Naive B cell (primary cell): ENCODE measurements at regions not wholly inside any gene's neighbourhood (a gene's known extent, or its start where the extent isn't known, plus 50 kb on each side); places are given as distances from the start of the nearest gene placed in this dataset.
A peak's percentile ranks its signal among the peaks of the same experiment; 100 is the strongest.

Experiments used
- ATAC-seq, 2 donors: fragments of 150-1000 bp; cut with Tn5 transposase; 2 replicates each; pipeline ENCODE4 v1.10.0; 2021; ENCODE audit warnings: low read depth in 2 of 2, mild to moderate bottlenecking in 2 of 2, moderate library complexity in 2 of 2
- DNase-seq: peaks from one replicate; pipeline ENCODE4 v3.0.0; 2022
- H3K27ac Mint-ChIP-seq, 6 donors: one replicate each; pipeline ENCODE4 v1.8.0; 2020 to 2022; ENCODE audit warnings: mild to moderate bottlenecking in 6 of 6, mixed read lengths in 6 of 6, moderate library complexity in 5 of 6, inconsistent platforms in 2 of 6
- H3K27me3 Mint-ChIP-seq, 3 donors: one replicate each; pipeline ENCODE4 v1.8.0; 2021 to 2022; ENCODE audit warnings: mixed read lengths in 3 of 3, mild to moderate bottlenecking in 1 of 3
- H3K36me3 Mint-ChIP-seq, 2 donors: one replicate each; pipeline ENCODE4 v1.8.0; 2020 to 2022; ENCODE audit warnings: mixed read lengths in 2 of 2, inconsistent platforms in 1 of 2, mild to moderate bottlenecking in 1 of 2
- H3K4me1 Mint-ChIP-seq, 3 donors: one replicate each; pipeline ENCODE4 v1.8.0; 2020 to 2022; ENCODE audit warnings: mixed read lengths in 3 of 3, inconsistent platforms in 1 of 3, mild to moderate bottlenecking in 1 of 3, moderate library complexity in 1 of 3
- H3K4me3 Mint-ChIP-seq, 8 donors: one replicate each; pipeline ENCODE4 v1.8.0; 2020 to 2022; ENCODE audit warnings: mild to moderate bottlenecking in 8 of 8, mixed read lengths in 8 of 8, moderate library complexity in 8 of 8, inconsistent platforms in 2 of 8
- H3K9me3 Mint-ChIP-seq, 7 donors: one replicate each; pipeline ENCODE4 v1.8.0; 2020 to 2022; ENCODE audit warnings: mixed read lengths in 7 of 7, mild to moderate bottlenecking in 5 of 7, inconsistent platforms in 2 of 7, moderate library complexity in 1 of 7

DNA sequence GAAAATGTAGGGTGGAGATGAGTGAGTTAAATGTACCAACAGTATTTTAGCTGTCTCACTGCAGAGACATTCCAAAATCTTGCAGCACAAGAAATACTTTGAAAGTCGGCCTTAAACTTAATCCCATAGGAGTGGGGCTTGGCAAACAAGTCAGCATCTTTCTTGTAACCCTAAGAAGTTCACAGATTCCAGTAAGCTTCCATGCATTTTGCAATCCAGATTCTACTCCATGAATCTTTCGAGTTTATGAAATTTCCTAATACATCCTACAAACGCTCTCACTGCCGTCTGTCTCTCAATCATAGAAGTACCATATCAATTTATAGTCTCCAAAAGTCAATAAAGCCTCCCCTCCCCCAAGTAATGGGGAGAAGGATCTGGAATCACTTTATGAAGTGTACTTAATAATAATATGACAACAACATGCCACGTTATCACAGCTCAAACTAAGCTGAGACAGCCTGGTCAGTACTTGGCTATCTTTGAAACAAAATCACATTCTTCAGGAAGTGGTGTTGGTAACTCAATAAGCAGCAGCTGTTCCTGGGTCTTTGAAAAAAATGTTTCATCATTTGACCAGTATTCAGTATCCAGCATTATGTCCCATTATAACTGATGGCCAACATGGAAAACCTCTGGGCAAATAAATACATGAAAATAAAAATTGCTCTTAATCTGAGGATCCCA, 317.4 kb upstream of the RUNX1 start:
- Mint-ChIP-seq H3K4me1 (no peaks in the 10 kb centered on the region), H3K4me3 (no peak overlapping the region), H3K27ac (no peak overlapping the region), H3K9me3 (peaks cover 0 to 2% (median 0%) of the 10 kb centered on the region in 7 donors), H3K27me3 (no peaks in the 10 kb centered on the region), H3K36me3 (no peaks in the 10 kb centered on the region)
- DNase-seq (no peak), ATAC-seq (no peak)

DNA sequence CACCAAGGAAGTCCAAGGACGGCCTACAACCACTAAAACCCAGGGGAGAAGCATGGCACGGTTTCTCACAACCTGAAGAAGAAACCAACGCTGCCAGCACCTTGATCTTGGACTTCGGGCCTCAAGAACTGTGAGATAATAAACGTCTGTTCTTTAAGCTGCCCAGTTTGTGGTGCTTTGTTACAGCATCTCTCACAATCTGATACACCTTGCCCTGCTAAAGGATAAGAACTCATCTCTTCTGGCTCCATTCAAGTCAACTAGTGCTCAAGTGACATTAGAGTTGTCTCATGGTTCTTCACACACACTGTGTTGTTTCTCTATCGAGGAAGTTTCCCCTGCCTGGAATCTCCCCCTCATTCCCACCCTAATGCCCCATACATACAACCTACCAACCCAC, 314.4 kb upstream of the RUNX1 start:
- ATAC-seq (no peak), DNase-seq (no peak)
- H3K4me3 Mint-ChIP-seq, result no peak overlapping the region
- H3K36me3 Mint-ChIP-seq, result no peaks in the 10 kb centered on the region
- peak overlapping the region in 1 of 6 donors; percentile 38 for H3K27ac Mint-ChIP-seq
- no peaks in the 10 kb centered on the region for H3K27me3 Mint-ChIP-seq
- H3K9me3 Mint-ChIP-seq, result peaks cover 0 to 2% (median 0%) of the 10 kb centered on the region in 7 donors
- H3K4me1 Mint-ChIP-seq, result no peaks in the 10 kb centered on the region

DNA sequence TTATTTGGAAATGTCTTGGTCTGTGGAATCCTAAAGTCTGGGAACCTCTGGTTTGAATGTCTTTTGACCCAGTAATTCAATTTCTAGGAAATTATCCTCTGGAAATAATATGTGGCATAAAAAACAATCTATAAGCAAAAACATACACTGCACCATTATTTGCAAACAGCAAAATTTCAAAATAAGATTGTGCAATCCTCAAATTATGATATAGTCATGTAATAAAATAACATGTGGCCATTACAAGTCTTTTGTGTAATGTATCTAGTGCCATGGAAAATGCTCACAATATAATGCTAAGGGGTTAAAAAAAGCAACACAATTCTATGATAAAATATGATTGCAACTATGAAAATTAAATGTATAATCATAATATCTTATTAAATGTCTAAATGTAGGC, 312.9 kb upstream of the RUNX1 start:
- no peak overlapping the region for H3K27ac Mint-ChIP-seq
- no peak for DNase-seq

DNA sequence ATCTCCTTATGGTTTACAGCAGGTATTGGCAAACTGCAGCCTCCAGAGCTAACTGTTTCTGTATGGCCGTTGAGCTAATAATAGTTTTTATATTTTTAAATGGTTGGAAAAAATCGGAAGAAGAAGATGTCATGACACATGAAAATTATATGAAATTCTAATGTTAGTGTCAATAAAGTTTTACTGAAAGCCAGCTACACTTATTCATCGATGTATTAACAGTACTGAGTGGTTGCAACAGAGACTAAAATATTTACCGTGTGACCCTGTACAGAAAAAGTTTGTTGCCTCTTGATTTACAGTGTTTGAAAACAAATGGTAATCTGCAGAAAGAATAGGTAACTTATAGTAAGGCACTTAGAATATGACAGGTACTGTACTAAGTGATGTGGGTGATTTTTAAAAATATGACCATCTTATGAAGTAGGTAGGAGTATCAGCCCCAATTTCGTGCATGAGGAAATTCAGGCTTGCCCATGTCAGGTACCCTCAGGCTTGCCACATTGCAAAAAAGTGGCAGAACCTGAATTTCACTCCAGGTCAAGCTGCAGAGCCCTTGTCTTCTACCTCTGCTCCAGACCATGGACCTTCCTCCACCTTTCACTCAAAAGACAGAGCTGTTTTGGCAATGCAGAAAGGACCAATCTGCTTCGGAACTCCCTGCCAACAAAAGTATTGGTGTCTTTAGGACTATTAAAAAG, 311.9 kb upstream of the RUNX1 start:
- H3K36me3 Mint-ChIP-seq, result no peaks in the 10 kb centered on the region

More for the DNA sequence above, 312.9 kb upstream of the RUNX1 start:
- no peaks in the 10 kb centered on the region for H3K36me3 Mint-ChIP-seq
- H3K9me3 Mint-ChIP-seq, result peaks cover 0 to 2% (median 0%) of the 10 kb centered on the region in 7 donors
- H3K4me1 Mint-ChIP-seq, result no peaks in the 10 kb centered on the region
- no peak overlapping the region for H3K4me3 Mint-ChIP-seq
- H3K27me3 Mint-ChIP-seq, result no peaks in the 10 kb centered on the region
- no peak for ATAC-seq

GRCh38 chr21:35359076-35359475, 310.0 kb upstream of the RUNX1 start:
- no peak overlapping the region for H3K4me3 Mint-ChIP-seq
- DNase-seq (no peak), ATAC-seq (no peak)
- H3K36me3 Mint-ChIP-seq, result no peaks in the 10 kb centered on the region
- H3K9me3 Mint-ChIP-seq, result peaks cover 0 to 3% (median 0%) of the 10 kb centered on the region in 7 donors
- H3K27me3 Mint-ChIP-seq, result peaks cover 0 to 7% (median 6%) of the 10 kb centered on the region in 3 donors
- no peaks in the 10 kb centered on the region for H3K4me1 Mint-ChIP-seq
- no peak overlapping the region for H3K27ac Mint-ChIP-seq

More for the DNA sequence above, 311.9 kb upstream of the RUNX1 start:
- no peak overlapping the region for H3K27ac Mint-ChIP-seq
- no peak overlapping the region for H3K4me3 Mint-ChIP-seq
- no peak for ATAC-seq
- no peak for DNase-seq
- no peaks in the 10 kb centered on the region for H3K4me1 Mint-ChIP-seq
- peaks cover 0 to 2% (median 0%) of the 10 kb centered on the region in 7 donors for H3K9me3 Mint-ChIP-seq
- no peaks in the 10 kb centered on the region for H3K27me3 Mint-ChIP-seq

- no peak for ATAC-seq
- no peaks in the 10 kb centered on the region for H3K36me3 Mint-ChIP-seq
- no peak overlapping the region for H3K27ac Mint-ChIP-seq
- H3K9me3 Mint-ChIP-seq, result peaks cover 0 to 3% (median 0%) of the 10 kb centered on the region in 7 donors
- H3K27me3 Mint-ChIP-seq, result peaks cover 0 to 11% (median 8%) of the 10 kb centered on the region in 3 donors
- H3K4me1 Mint-ChIP-seq, result no peaks in the 10 kb centered on the region
- no peak for DNase-seq
- H3K4me3 Mint-ChIP-seq, result no peak overlapping the region
These were observed 308.9 kb upstream of the RUNX1 start for GRCh38 chr21:35358008-35358407.

GRCh38 chr21:35357041-35357780, 308.1 kb upstream of the RUNX1 start:
- no peak for ATAC-seq
- H3K27ac Mint-ChIP-seq, result peak overlapping the region in 1 of 6 donors; percentile 28
- H3K9me3 Mint-ChIP-seq, result peaks cover 0 to 3% (median 0%) of the 10 kb centered on the region in 7 donors

GRCh38 chr21:35354078-35354477, 305.0 kb upstream of the RUNX1 start:
- DNase-seq, result no peak
- H3K4me3 Mint-ChIP-seq, result no peak overlapping the region
- no peak overlapping the region for H3K27ac Mint-ChIP-seq
- H3K4me1 Mint-ChIP-seq, result no peaks in the 10 kb centered on the region
- ATAC-seq, result no peak
- H3K9me3 Mint-ChIP-seq, result peaks cover 0 to 3% (median 0%) of the 10 kb centered on the region in 7 donors
- H3K36me3 Mint-ChIP-seq, result no peaks in the 10 kb centered on the region
- H3K27me3 Mint-ChIP-seq, result peaks cover 4 to 11% (median 8%) of the 10 kb centered on the region in 3 donors

More at GRCh38 chr21:35357041-35357780, 308.1 kb upstream of the RUNX1 start:
- no peak for DNase-seq
- Mint-ChIP-seq H3K27me3 (peaks cover 0 to 11% (median 8%) of the 10 kb centered on the region in 3 donors), H3K36me3 (no peaks in the 10 kb centered on the region), H3K4me1 (no peaks in the 10 kb centered on the region), H3K4me3 (no peak overlapping the region)

GRCh38 chr21:35352793-35353192, 303.7 kb upstream of the RUNX1 start:
- Mint-ChIP-seq H3K27me3 (peaks cover 4 to 23% (median 8%) of the 10 kb centered on the region in 3 donors), H3K9me3 (peaks cover 0 to 3% (median 0%) of the 10 kb centered on the region in 7 donors), H3K27ac (peak overlapping the region in 1 of 6 donors; percentile 11), H3K4me1 (no peaks in the 10 kb centered on the region), H3K36me3 (no peaks in the 10 kb centered on the region), H3K4me3 (no peak overlapping the region)
- DNase-seq (no peak), ATAC-seq (no peak)

DNA sequence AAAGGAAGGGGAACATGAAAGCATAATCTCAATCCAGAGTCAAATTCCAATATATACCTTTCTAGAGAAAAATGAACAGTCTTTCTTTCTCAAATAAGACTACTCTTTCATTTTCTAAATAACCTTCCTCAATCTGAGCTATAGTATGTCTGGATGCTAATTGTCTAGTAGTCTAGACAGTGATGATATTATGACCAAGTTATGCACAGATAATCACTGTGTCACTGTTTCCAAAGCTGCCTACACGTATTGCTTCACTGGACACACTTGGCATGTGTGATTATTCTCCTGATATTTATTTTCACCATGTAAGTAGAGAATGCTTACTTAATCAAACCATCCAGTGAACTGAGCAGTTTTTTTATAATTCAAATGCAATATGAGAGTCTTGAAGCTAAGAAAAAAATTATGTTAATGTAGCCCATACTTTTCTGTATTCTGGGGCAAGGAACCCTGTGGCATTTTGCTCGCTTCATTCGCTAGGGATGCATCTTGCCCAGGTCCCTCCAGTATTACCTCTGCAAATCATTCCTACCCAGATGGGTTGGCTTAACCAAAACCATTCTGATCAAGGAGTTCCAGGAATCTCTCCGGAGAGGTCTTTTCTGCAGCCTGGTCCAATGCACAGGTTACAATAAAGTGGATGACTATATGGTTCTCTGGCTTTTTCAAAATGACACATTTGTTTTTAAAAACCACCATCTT, 303.1 kb upstream of the RUNX1 start:
- no peak overlapping the region for H3K27ac Mint-ChIP-seq
- ATAC-seq, result no peak
- peaks cover 4 to 29% (median 12%) of the 10 kb centered on the region in 3 donors for H3K27me3 Mint-ChIP-seq
- no peak overlapping the region for H3K4me3 Mint-ChIP-seq
- no peaks in the 10 kb centered on the region for H3K36me3 Mint-ChIP-seq
- DNase-seq, result no peak
- H3K9me3 Mint-ChIP-seq, result peaks cover 0 to 3% (median 0%) of the 10 kb centered on the region in 7 donors
- no peaks in the 10 kb centered on the region for H3K4me1 Mint-ChIP-seq

- Mint-ChIP-seq H3K4me1 (no peaks in the 10 kb centered on the region), H3K27ac (no peak overlapping the region), H3K36me3 (no peaks in the 10 kb centered on the region), H3K27me3 (peaks cover 4 to 35% (median 19%) of the 10 kb centered on the region in 3 donors), H3K9me3 (peaks cover 0 to 3% (median 0%) of the 10 kb centered on the region in 7 donors), H3K4me3 (no peak overlapping the region)
- ATAC-seq, result no peak
- DNase-seq, result no peak
These were observed 302.3 kb upstream of the RUNX1 start for GRCh38 chr21:35351434-35351833.

GRCh38 chr21:35350965-35351364, 301.9 kb upstream of the RUNX1 start:
- H3K36me3 Mint-ChIP-seq, result no peaks in the 10 kb centered on the region
- no peak overlapping the region for H3K27ac Mint-ChIP-seq
- H3K9me3 Mint-ChIP-seq, result peaks cover 0 to 3% (median 0%) of the 10 kb centered on the region in 7 donors
- H3K27me3 Mint-ChIP-seq, result peaks cover 4 to 35% (median 19%) of the 10 kb centered on the region in 3 donors
- no peak overlapping the region for H3K4me3 Mint-ChIP-seq
- ATAC-seq (no peak), DNase-seq (no peak)
- no peaks in the 10 kb centered on the region for H3K4me1 Mint-ChIP-seq
